Transverse colon (tissue), 4 donors: ENCODE measurements at regions not wholly inside any gene's neighbourhood (a gene's known extent, or its start where the extent isn't known, plus 50 kb on each side); places are given as distances from the start of the nearest gene placed in this dataset.

Source experiments
- CTCF ChIP-seq, 5 experiments: fragments of 200-600 bp in 3 of 5; fragments of 450-650 bp in 2 of 5; sonication (generic) in 3 of 5; IDR thresholded peaks; 1 replicate in 2 of 5; 2 replicates in 3 of 5; pipeline ENCODE4 v1.5.1; 2016 to 2017; ENCODE audit warnings: antibody characterized with exemption in 5 of 5, inconsistent platforms in 3 of 5, mild to moderate bottlenecking in 2 of 5, moderate library complexity in 1 of 5
- POLR2AphosphoS5 ChIP-seq, 3 donors: sonication (generic); formaldehyde crosslinking; IDR thresholded peaks; one replicate each; pipeline ENCODE4 v1.6.1; 2016; ENCODE audit warnings: antibody characterized with exemption in 3 of 3

DNA sequence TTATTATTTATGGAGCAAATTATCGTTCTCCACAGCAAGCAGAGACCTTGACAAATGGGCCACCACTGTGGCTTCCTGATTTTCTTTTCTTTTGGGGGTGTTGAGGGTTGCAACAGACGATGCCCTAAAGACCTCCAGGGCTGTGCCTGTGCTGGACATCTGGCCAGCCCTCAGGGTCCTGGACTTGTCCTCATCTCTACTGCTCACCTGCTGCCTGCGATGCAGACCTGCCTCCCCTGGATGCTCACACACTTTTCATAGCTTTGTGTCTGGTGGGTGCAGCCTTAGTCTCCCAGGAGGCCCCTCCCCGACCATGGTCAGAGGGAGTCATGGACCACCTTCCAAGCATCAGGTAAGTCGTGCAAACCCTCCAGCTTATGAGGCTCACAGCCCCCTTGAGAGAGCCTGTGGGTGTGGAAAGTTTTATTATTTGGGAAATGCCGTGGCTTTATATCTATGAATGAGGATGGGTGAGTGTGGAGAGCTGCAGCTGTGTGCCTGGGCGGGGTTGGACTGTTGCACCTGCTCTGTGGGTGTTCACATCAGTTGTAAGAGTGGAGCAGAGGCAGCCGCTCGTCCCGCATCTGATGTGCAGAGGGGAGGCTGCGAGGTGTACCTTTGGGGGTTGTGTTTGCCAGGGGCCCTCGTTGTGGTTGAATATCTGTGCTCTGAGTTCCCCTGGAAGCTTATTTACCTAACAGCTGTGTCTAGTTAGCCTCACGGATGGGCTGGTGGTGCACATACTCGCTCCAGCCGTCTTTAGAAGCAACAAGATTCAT, 126.3 kb upstream of the IRX4 start:
- TF ChIP-seq CTCF (IDR thresholded peaks at IDR 0.05) (no peak), POLR2AphosphoS5 (IDR thresholded peaks at IDR 0.05) (no peak)
